Ammon's horn (tissue), 1 donor: ENCODE measurements at regions not wholly inside any gene's neighbourhood (a gene's known extent, or its start where the extent isn't known, plus 50 kb on each side); places are given as distances from the start of the nearest gene placed in this dataset.

Experiments
- DNase-seq: peaks from one replicate; pipeline ENCODE4 v3.0.0-alpha.2; 2016; ENCODE audit warnings: low spot score

DNA sequence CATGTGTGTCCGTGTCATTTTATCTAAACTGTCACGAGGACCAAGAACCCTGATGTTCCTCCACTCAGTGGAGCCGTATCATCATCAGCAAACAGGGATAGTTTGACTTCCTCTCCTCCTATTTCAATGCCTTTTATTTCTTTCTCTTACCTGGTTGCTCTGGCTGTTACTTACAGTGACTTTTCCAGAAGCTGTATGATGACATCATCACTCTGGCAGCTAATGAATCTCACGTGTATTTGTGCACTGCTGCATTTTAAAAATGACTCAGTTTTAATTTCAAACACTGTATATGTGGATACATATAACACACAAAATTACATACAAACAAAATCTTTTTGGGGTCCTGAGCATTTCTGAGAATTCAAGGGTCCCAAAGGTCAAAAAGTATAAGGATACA lies 481.4 kb downstream of the CDH2 start:
- DNase-seq: no peak

DNA sequence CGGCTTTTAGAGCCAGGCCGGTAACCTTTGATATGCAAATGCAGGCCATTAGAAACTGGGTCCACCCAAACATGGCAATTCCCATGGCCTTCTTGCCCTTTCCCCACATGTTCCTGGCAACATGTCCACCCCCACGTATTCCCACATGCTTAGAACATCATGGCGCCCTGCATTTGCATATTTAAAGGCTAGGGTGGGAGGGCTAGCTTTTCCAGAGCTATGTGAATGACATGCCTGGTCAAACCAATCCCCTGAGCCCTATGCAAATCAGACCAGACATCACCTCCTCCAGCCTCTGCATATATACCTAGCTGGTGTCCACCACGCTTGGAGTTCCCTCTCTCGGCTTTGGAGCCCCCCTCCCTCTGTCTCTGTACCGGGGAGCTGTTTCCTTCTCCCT lies 481.9 kb downstream of the CDH2 start:
- DNase-seq: no peak

DNA sequence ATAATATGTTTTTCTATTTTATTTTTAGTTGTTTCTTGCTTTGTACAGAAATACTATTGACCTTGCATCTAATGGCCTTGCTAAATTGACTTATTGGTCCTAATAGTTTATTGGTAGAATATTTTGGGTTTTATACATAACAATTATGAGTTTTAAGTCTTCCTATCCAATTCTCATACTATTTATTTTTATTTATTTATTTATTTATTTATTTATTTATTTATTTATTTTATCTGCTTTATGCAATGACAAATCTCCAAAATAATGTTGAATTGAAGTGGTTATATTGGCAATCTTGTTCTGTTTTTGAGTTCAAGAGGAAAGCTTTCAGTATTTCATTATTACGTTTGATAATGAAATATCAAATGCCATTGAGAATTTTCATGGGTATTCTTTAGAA lies 488.3 kb downstream of the CDH2 start:
- DNase-seq: no peak

- no peak for DNase-seq
These were observed 489.5 kb downstream of the CDH2 start for GRCh38 chr18:27687351-27687979.

DNA sequence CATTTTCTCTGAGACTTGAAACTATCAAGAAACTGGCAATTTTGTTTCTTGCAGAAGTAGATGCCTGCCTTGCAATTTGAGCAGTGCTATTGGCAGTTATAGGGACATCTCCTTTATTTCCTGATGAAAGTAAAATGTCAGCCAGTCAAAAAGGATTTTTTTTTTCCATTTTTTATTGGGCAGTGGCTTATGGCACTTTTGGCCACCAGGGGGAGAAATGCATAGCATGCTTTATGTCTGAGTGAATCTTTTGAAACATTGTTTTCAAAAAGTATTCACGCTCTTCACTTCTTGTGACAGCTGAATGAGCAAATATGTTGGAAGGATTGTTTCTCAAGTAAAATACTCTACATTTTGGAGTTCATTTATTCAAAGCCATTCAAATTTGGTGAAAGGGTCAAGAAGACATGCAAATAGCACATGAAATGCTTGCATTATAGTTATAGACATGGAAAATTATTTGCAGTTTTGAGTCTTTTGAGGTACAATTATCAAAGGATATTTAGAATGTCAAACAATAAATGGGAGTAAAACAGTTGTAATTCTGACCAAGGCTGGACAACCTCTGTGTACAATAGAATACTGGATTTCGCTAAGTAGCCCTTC lies 491.0 kb downstream of the CDH2 start:
- no peak for DNase-seq

GRCh38 chr18:27685091-27685490 lies 491.8 kb downstream of the CDH2 start:
- DNase-seq: no peak

GRCh38 chr18:27674411-27674810 lies 489.3 kb upstream of the CHST9 start:
- DNase-seq: no peak

DNA sequence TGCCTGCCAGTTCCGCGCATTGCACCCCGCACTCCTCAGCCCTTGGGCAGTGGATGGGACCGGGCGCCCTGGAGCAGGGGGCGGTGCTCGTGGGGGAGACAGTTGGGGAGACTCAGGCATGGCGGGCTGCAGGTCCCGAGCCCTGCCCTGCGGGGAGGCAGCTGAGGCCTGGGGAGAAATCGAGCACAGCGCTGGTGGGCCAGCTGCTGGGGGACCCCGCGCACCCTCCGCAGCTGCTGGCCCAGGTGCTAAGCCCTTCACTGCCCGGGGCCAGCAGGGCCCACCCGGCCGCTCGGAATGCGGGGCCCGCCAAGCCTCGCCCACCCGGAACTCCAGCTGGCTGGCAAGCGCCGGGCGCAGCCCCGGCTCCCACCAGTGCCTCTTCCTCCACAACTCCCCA lies 488.8 kb upstream of the CHST9 start:
- DNase-seq: no peak

DNA sequence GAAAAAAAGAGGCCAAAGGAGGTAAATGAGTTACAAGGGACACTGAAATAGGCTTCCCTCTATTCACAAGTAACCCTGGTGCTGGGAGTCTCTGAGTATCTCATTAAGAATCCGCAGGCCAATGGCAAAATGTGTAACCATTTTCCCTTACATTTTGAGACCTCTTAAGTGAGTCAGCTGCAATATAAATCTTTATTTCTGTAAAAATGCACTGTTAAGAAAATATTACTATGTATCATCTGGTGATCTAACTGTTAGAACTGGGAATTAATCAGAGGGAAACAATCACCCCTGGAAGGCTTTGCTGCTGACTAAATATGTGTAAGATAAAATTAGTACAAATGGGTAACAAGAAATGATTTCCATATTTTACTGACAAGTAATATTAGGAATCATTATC lies 483.1 kb upstream of the CHST9 start:
- no peak for DNase-seq

GRCh38 chr18:27667064-27667463 lies 482.0 kb upstream of the CHST9 start:
- DNase-seq: no peak

GRCh38 chr18:27666016-27666415 lies 480.9 kb upstream of the CHST9 start:
- no peak for DNase-seq

DNA sequence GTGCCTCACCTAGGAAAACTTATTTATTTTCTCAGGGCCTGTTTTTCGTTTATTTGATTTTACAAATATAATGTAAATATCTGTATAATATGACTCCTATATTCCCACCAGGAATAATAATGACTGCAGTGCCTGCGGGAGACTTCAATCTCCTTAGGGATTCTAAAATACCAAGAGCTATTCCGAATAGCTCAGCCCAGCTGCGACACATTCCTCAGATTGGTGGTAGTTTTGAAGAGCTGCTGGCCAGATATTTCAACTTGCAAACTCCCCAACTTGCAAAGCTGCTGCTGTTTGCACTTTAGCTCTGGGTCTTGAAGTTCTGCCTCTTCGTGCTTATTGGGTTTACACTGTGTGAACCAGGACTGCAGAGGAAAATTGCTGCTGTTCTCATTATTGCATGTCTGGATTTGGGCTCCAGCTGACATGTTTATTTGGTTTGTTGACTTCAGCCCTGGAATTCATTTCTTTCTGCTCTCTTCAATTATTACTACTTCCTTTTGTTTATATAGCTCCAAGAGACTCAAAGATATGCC lies 480.2 kb upstream of the CHST9 start:
- DNase-seq: no peak

- no peak for DNase-seq
These were observed 477.8 kb upstream of the CHST9 start for GRCh38 chr18:27662949-27663348.

GRCh38 chr18:27662537-27662936 lies 477.4 kb upstream of the CHST9 start:
- DNase-seq: no peak

- DNase-seq: peak; percentile 23
These were observed 476.4 kb upstream of the CHST9 start for GRCh38 chr18:27661320-27662018.

DNA sequence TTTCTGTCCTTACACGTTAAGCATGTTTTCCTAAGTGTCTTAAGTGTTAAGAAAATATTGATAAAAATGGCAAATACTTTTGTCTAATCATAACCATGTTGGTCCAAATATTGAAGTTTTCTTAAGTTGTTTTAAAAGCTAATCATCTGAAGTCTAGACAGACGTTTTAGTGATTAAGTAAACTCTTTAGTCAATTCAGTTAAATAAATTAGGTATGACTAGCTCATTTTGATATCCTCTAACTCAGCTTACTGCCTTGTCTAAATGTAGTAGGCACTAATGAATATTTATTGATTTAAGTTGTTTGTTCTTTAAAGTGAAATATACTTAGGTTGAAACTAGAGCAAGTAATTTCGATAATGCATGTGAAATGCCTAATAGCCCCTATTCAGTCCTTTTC lies 471.8 kb upstream of the CHST9 start:
- DNase-seq: no peak

- DNase-seq: no peak
These were observed 471.2 kb upstream of the CHST9 start for GRCh38 chr18:27656167-27656778.

- DNase-seq: no peak
These were observed 468.1 kb upstream of the CHST9 start for GRCh38 chr18:27653247-27653646.

GRCh38 chr18:27652480-27653121 lies 467.5 kb upstream of the CHST9 start:
- no peak for DNase-seq

GRCh38 chr18:27649621-27650020 lies 464.5 kb upstream of the CHST9 start:
- no peak for DNase-seq

DNA sequence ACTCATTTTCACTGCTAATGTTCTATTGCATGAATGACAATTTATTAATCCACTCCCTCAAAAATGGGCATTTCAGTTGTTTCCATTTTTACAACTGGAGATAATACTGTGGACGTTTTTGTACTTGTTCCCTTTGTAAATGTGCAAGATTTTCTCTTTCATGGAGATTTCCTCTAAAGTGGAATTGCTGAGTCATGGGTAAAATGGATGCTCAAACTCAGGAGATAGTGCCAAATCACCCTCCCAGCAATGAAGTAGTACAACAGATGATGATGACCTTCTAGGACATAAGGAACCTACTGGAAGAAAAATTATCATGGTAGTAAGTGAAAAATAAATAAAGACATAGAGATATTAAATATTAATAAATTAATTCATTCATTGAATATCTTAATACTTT lies 460.8 kb upstream of the CHST9 start:
- no peak for DNase-seq

DNA sequence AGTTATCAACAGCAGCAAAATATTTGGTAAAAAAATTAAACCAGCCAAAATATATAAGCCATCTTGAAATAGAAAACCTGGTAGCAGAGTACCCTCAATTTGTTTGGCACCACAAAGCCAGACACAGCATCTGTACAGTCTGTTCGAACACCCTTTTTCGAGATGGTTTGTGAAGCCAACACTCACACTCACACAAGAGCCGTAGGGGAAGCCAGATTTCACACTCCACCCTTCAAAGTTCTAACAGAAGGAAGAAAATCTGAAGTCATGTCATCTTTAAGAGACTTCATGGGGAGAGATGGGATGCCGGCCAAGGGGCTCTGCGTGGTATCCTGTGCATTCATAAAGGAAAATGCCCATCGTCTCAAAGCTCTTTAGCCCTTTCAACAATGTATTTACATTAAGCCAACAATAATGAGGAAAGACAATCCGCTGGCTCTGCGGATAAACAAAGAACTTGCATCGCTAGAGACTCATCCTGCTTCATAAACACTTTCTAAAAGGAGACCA lies 451.5 kb upstream of the CHST9 start:
- no peak for DNase-seq
